IMR-90 (cell line): ENCODE measurements at regions not wholly inside any gene's neighbourhood (a gene's known extent, or its start where the extent isn't known, plus 50 kb on each side); places are given as distances from the start of the nearest gene placed in this dataset.

Source experiments
- MAZ ChIP-seq: IDR thresholded peaks from 2 replicates; pipeline ENCODE4 v1.6.1; 2012; ENCODE audit warnings: low read depth, mild to moderate bottlenecking, low read length, improper control_type of control experiment, moderate library complexity, borderline replicate concordance
- RCOR1 ChIP-seq: IDR thresholded peaks from 2 replicates; pipeline ENCODE4 v1.6.1; 2012; ENCODE audit warnings: mild to moderate bottlenecking, low read length, improper control_type of control experiment; ENCODE audit not compliant: insufficient replicate concordance
- RFX5 ChIP-seq: IDR thresholded peaks from 2 replicates; pipeline ENCODE4 v1.8.0; 2012; ENCODE audit warnings: low read depth, mild to moderate bottlenecking, low read length, moderate library complexity
- TF ChIP-seq, protein P1 (sequence below): conservative IDR thresholded peaks from 2 replicates; pipeline ENCODE4 v1.5.1; 2012; ENCODE audit warnings: mild to moderate bottlenecking, low read depth, low read length, improper control_type of control experiment

DNA sequence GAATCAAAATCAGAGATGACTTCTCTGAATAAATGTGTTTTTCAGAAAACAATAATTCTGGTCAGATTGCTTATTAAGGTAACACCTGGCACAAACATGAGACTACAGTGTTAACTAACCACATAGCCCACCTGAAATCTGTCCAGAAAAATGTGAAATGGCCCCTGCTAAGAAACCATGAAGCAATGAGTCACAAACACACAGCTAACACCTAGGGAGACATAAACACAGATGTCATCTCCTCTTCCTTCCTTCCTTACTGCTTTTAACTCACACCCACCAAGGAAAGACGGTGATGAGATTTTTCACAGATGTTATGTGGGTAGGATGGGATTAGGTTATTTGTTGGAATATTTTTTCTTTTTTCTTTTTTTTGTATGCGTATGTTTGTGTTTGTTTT lies 315.0 kb upstream of the STAC start:
- TF ChIP-seq MAZ (no peak), RFX5 (no peak), RCOR1 (no peak)
- TF ChIP-seq, protein P1, sequence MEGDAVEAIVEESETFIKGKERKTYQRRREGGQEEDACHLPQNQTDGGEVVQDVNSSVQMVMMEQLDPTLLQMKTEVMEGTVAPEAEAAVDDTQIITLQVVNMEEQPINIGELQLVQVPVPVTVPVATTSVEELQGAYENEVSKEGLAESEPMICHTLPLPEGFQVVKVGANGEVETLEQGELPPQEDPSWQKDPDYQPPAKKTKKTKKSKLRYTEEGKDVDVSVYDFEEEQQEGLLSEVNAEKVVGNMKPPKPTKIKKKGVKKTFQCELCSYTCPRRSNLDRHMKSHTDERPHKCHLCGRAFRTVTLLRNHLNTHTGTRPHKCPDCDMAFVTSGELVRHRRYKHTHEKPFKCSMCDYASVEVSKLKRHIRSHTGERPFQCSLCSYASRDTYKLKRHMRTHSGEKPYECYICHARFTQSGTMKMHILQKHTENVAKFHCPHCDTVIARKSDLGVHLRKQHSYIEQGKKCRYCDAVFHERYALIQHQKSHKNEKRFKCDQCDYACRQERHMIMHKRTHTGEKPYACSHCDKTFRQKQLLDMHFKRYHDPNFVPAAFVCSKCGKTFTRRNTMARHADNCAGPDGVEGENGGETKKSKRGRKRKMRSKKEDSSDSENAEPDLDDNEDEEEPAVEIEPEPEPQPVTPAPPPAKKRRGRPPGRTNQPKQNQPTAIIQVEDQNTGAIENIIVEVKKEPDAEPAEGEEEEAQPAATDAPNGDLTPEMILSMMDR = no peak
